ENCODE measurements at regions not wholly inside any gene's neighbourhood (a gene's known extent, or its start where the extent isn't known, plus 50 kb on each side); places are given as distances from the start of the nearest gene placed in this dataset.

DNA sequence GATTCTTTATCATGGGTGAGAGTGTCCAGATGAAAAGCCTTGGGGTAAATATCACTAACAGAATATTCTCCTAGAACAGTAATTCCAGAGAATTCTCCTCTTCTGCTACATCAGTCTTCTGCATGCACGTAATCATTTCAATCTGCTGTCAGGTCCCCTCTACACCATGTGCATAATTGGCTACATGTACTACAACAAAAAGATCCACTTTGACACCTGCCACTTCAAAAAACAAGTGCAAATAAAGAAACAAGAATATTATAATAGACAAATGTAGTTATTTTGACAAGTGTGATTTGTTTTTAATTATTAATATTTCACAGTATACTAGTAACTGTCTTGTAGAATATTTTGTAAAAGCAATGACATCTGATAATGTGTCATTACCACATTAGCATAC, 154.2 kb downstream of the SAMD5 start:
- Histone ChIP-seq H3K27me3 (no peaks in the 10 kb centered on the region), H3K27ac (no peak overlapping the region), H3K9ac (no peak overlapping the region), H3K4me1 (no peaks in the 10 kb centered on the region), H3K36me3 (no peaks in the 10 kb centered on the region), H3K9me3 (replicated peaks in 1 of 11) (no peaks in the 10 kb centered on the region), H3K4me3 (no peak overlapping the region), H4K20me1 (no peaks in the 10 kb centered on the region), H3K4me2 (no peak overlapping the region)
- no peak for TF ChIP-seq Cebpa-rat (IDR thresholded peaks at IDR 0.05)

GRCh38 chr6:147664092-147664491, 155.6 kb downstream of the SAMD5 start:
- Histone ChIP-seq H3K9ac (no peak overlapping the region), H3K4me1 (no peaks in the 10 kb centered on the region), H4K20me1 (no peaks in the 10 kb centered on the region), H3K4me3 (no peak overlapping the region), H3K9me3 (replicated peaks in 1 of 11) (peaks cover 0 to 6% (median 2%) of the 10 kb centered on the region in 11 experiments; a peak in 9 of 22 replicates), H3K27ac (no peak overlapping the region), H3K27me3 (no peaks in the 10 kb centered on the region), H3K36me3 (no peaks in the 10 kb centered on the region), H3K4me2 (no peak overlapping the region)
- TF ChIP-seq Cebpa-rat (IDR thresholded peaks at IDR 0.05) = no peak

GRCh38 chr6:147666255-147666654, 157.8 kb downstream of the SAMD5 start:
- no peaks in the 10 kb centered on the region for H3K27me3 ChIP-seq
- TF ChIP-seq Cebpa-rat (IDR thresholded peaks at IDR 0.05) = no peak
- H4K20me1 ChIP-seq = no peaks in the 10 kb centered on the region

DNA sequence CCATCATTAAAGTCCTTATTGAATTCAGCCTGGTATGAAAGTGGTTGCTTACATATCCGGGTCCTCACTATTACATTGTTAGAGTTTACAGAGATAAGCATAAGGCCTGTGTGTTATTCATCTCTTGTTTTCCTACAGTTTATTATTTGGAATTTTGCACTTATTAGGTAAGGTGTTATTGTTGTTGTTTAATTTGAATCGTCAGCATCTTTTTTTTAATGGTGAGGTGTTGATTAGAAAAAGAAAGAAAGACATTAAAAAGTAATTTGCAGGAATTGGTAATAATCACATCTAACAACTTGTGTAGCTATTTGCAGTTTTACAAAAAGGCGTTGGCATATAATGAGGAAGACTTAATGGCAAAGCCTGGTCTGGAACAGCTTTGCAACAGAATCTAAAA, 158.6 kb downstream of the SAMD5 start:
- Histone ChIP-seq H3K27ac (no peak overlapping the region), H3K27me3 (no peaks in the 10 kb centered on the region), H3K4me2 (no peak overlapping the region)

More at GRCh38 chr6:147666255-147666654, 157.8 kb downstream of the SAMD5 start:
- H3K4me3 ChIP-seq = no peak overlapping the region
- no peak overlapping the region for H3K4me2 ChIP-seq
- H3K9ac ChIP-seq = no peak overlapping the region
- H3K36me3 ChIP-seq = no peaks in the 10 kb centered on the region
- no peak overlapping the region for H3K27ac ChIP-seq
- H3K9me3 ChIP-seq (replicated peaks in 1 of 11) = peaks cover 14 to 24% (median 21%) of the 10 kb centered on the region in 11 experiments
- H3K4me1 ChIP-seq = no peaks in the 10 kb centered on the region

GRCh38 chr6:147674099-147674498, 165.6 kb downstream of the SAMD5 start:
- H3K9me3 ChIP-seq (replicated peaks in 1 of 11) = peaks cover 13 to 22% (median 19%) of the 10 kb centered on the region in 11 experiments
- no peak overlapping the region for H3K4me3 ChIP-seq
- no peak overlapping the region for H3K9ac ChIP-seq
- H3K4me2 ChIP-seq = no peak overlapping the region
- no peaks in the 10 kb centered on the region for H3K36me3 ChIP-seq
- H3K27me3 ChIP-seq = no peaks in the 10 kb centered on the region
- TF ChIP-seq Cebpa-rat (IDR thresholded peaks at IDR 0.05) = no peak
- H3K27ac ChIP-seq = no peak overlapping the region
- no peaks in the 10 kb centered on the region for H4K20me1 ChIP-seq
- H3K4me1 ChIP-seq = no peaks in the 10 kb centered on the region

More for the DNA sequence above, 158.6 kb downstream of the SAMD5 start:
- no peak for TF ChIP-seq Cebpa-rat (IDR thresholded peaks at IDR 0.05)
- Histone ChIP-seq H3K9ac (no peak overlapping the region), H3K4me3 (no peak overlapping the region), H4K20me1 (no peaks in the 10 kb centered on the region), H3K4me1 (no peaks in the 10 kb centered on the region), H3K36me3 (no peaks in the 10 kb centered on the region), H3K9me3 (replicated peaks in 1 of 11) (peaks cover 14 to 26% (median 21%) of the 10 kb centered on the region in 11 experiments)

GRCh38 chr6:147674794-147675193, 166.3 kb downstream of the SAMD5 start:
- H3K9ac ChIP-seq = no peak overlapping the region
- H3K4me3 ChIP-seq = no peak overlapping the region
- no peak overlapping the region for H3K27ac ChIP-seq
- H3K9me3 ChIP-seq (replicated peaks in 1 of 11) = peaks cover 6 to 16% (median 12%) of the 10 kb centered on the region in 11 experiments; a peak in 21 of 22 replicates
- H4K20me1 ChIP-seq = no peaks in the 10 kb centered on the region
- no peaks in the 10 kb centered on the region for H3K27me3 ChIP-seq
- no peaks in the 10 kb centered on the region for H3K36me3 ChIP-seq
- TF ChIP-seq Cebpa-rat (IDR thresholded peaks at IDR 0.05) = no peak
- no peaks in the 10 kb centered on the region for H3K4me1 ChIP-seq
- no peak overlapping the region for H3K4me2 ChIP-seq

DNA sequence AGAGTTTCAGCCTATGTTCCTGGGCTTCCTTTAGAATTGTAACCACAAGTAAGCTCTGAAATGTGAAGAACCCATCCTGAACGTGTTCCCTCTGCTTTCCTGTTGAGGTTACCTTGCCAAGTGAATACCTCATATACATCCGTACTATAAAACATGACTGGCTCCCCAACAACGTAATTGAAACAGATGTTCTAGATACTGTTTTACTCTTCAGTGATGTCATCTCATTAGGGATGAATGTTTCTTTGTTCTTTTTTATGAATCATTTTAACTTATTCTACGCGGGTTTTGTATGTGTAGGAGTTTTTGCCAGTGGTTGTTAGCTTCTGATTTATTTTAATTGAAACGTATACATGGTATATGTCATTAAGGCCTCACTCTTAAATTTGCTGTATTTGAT, 166.8 kb downstream of the SAMD5 start:
- no peak overlapping the region for H3K9ac ChIP-seq
- H3K27me3 ChIP-seq = no peaks in the 10 kb centered on the region
- H3K4me2 ChIP-seq = no peak overlapping the region
- H3K36me3 ChIP-seq = no peaks in the 10 kb centered on the region
- no peak overlapping the region for H3K4me3 ChIP-seq
- no peak overlapping the region for H3K27ac ChIP-seq
- H4K20me1 ChIP-seq = no peaks in the 10 kb centered on the region
- no peaks in the 10 kb centered on the region for H3K4me1 ChIP-seq
- TF ChIP-seq Cebpa-rat (IDR thresholded peaks at IDR 0.05) = no peak
- H3K9me3 ChIP-seq (replicated peaks in 1 of 11) = peaks cover 1 to 11% (median 7%) of the 10 kb centered on the region in 11 experiments; a peak in 21 of 22 replicates

- Histone ChIP-seq H3K9me3 (replicated peaks in 1 of 11) (no peaks in the 10 kb centered on the region), H4K20me1 (no peaks in the 10 kb centered on the region), H3K27ac (no peak overlapping the region), H3K4me3 (no peak overlapping the region), H3K36me3 (no peaks in the 10 kb centered on the region), H3K27me3 (no peaks in the 10 kb centered on the region), H3K9ac (no peak overlapping the region), H3K4me2 (no peak overlapping the region), H3K4me1 (no peaks in the 10 kb centered on the region)
- TF ChIP-seq Cebpa-rat (IDR thresholded peaks at IDR 0.05) = no peak
Measured at GRCh38 chr6:147676495-147677199, 168.2 kb downstream of the SAMD5 start.

- no peak for TF ChIP-seq Cebpa-rat (IDR thresholded peaks at IDR 0.05)
- H3K36me3 ChIP-seq = no peaks in the 10 kb centered on the region
- H3K4me3 ChIP-seq = no peak overlapping the region
- no peaks in the 10 kb centered on the region for H4K20me1 ChIP-seq
- H3K27ac ChIP-seq = no peak overlapping the region
- no peaks in the 10 kb centered on the region for H3K27me3 ChIP-seq
- no peaks in the 10 kb centered on the region for H3K4me1 ChIP-seq
- no peak overlapping the region for H3K4me2 ChIP-seq
- H3K9ac ChIP-seq = no peak overlapping the region
- H3K9me3 ChIP-seq (replicated peaks in 1 of 11) = no peaks in the 10 kb centered on the region
Measured at GRCh38 chr6:147677647-147678046, 169.2 kb downstream of the SAMD5 start.

DNA sequence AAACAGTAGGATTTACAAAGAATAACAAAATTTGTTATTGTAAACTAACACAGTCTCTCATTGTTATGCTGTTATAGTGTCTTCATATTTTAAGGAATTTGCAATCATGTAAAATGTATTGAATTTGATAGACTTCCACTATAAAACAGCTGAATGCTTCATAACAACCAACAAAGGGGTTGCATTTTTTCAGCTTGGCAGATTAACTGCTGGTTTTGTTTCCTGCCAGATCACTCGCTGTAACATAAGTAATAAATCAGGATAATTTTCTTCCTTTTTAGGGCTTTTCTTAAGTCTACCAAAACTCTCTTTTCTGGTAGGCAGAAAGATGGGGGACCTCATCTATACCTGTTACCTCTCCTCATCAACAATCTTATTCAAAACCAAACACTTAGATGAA, 169.8 kb downstream of the SAMD5 start:
- Histone ChIP-seq H3K27me3 (no peaks in the 10 kb centered on the region), H3K36me3 (no peaks in the 10 kb centered on the region), H3K4me1 (no peaks in the 10 kb centered on the region), H3K27ac (no peak overlapping the region), H3K9ac (no peak overlapping the region), H3K4me2 (no peak overlapping the region), H3K9me3 (replicated peaks in 1 of 11) (no peaks in the 10 kb centered on the region), H4K20me1 (no peaks in the 10 kb centered on the region), H3K4me3 (no peak overlapping the region)
- no peak for TF ChIP-seq Cebpa-rat (IDR thresholded peaks at IDR 0.05)

All from BLaER1 treated with 17β-estradiol and CSF1 and Interleukin-3, amounts not matched to agents 10 nM and 100 nM (cell line).